GM18951 (cell line): ENCODE measurements at regions not wholly inside any gene's neighbourhood (a gene's known extent, or its start where the extent isn't known, plus 50 kb on each side); places are given as distances from the start of the nearest gene placed in this dataset.
"Not testable (repeated sequence)": the region's sequence is repeated elsewhere in the genome, so short reads cannot be mapped to it uniquely, and the experiment has no call there.

Source experiments
- POLR2A ChIP-seq: IDR thresholded peaks from 4 replicates; pipeline ENCODE4 v1.6.1; 2011; ENCODE audit warnings: mild to moderate bottlenecking; ENCODE audit not compliant: insufficient read length, insufficient read depth; ENCODE audit errors: extremely low read depth
- in situ Hi-C: fragments of 300-500 bp; cut with MboI; formaldehyde crosslinking; loops from one replicate; pipeline ENCODE4 v1.12.0; 2022; ENCODE audit warnings: low sequenced_read_pairs, mixed read lengths, inconsistent platforms; ENCODE audit not compliant: unreplicated experiment

- TF ChIP-seq POLR2A = no peak
These were observed 290.0 kb upstream of the PIK3R1 start for GRCh38 chr5:67925511-67925910.

GRCh38 chr5:67921004-67921601 is 294.5 kb upstream of the PIK3R1 start:
- TF ChIP-seq POLR2A = no peak
- in situ Hi-C loops = no loop called here

More at GRCh38 chr5:67925511-67925910, 290.0 kb upstream of the PIK3R1 start:
- in situ Hi-C loops = no loop called here

- in situ Hi-C loops = not testable (repeated sequence)
These were observed 296.0 kb upstream of the PIK3R1 start for GRCh38 chr5:67919532-67919931.

GRCh38 chr5:67917561-67917960 is 298.0 kb upstream of the PIK3R1 start:
- TF ChIP-seq POLR2A = no peak
- in situ Hi-C loops = no loop called here

- TF ChIP-seq POLR2A = no peak
- in situ Hi-C loops = no loop called here
These were observed 305.0 kb upstream of the PIK3R1 start for GRCh38 chr5:67910546-67910945.

- in situ Hi-C loops = no loop called here
- no peak for TF ChIP-seq POLR2A
These were observed 307.3 kb upstream of the PIK3R1 start for GRCh38 chr5:67908126-67908765.

GRCh38 chr5:67904366-67904765 is 311.2 kb upstream of the PIK3R1 start:
- TF ChIP-seq POLR2A = no peak
- in situ Hi-C loops = no loop called here

GRCh38 chr5:67903656-67904055 is 311.9 kb upstream of the PIK3R1 start:
- TF ChIP-seq POLR2A = no peak
- in situ Hi-C loops = no loop called here

- in situ Hi-C loops = no loop called here
- no peak for TF ChIP-seq POLR2A
These were observed 312.4 kb upstream of the PIK3R1 start for GRCh38 chr5:67903121-67903520.

GRCh38 chr5:67902497-67902830 is 313.1 kb upstream of the PIK3R1 start:
- in situ Hi-C loops = no loop called here
- no peak for TF ChIP-seq POLR2A

GRCh38 chr5:67901814-67902496 is 313.6 kb upstream of the PIK3R1 start:
- in situ Hi-C loops = no loop called here

GRCh38 chr5:67900514-67900913 is 315.0 kb upstream of the PIK3R1 start:
- no peak for TF ChIP-seq POLR2A
- in situ Hi-C loops = no loop called here

More at GRCh38 chr5:67901814-67902496, 313.6 kb upstream of the PIK3R1 start:
- no peak for TF ChIP-seq POLR2A

- in situ Hi-C loops = no loop called here
- TF ChIP-seq POLR2A = no peak
These were observed 317.6 kb upstream of the PIK3R1 start for GRCh38 chr5:67897980-67898379.

GRCh38 chr5:67897431-67897830 is 318.1 kb upstream of the PIK3R1 start:
- TF ChIP-seq POLR2A = no peak
- in situ Hi-C loops = no loop called here
